HUES64 (cell line): ENCODE measurements at regions not wholly inside any gene's neighbourhood (a gene's known extent, or its start where the extent isn't known, plus 50 kb on each side); places are given as distances from the start of the nearest gene placed in this dataset.

Experiments
- H3K27ac ChIP-seq: 2 replicates; pipeline ENCODE4 v1.7.0; 2013; ENCODE audit warnings: low read depth, low read length, inconsistent platforms
- H3K27me3 ChIP-seq: 2 replicates; pipeline ENCODE4 v1.6.1; 2013; ENCODE audit warnings: mild to moderate bottlenecking, low read length; ENCODE audit not compliant: insufficient read depth
- H3K36me3 ChIP-seq: 2 replicates; pipeline ENCODE4 v1.6.1; 2013; ENCODE audit warnings: mild to moderate bottlenecking, low read length; ENCODE audit not compliant: insufficient read depth
- H3K4me1 ChIP-seq: 2 replicates; pipeline ENCODE4 v1.6.1; 2013; ENCODE audit warnings: mild to moderate bottlenecking, low read length, moderate library complexity; ENCODE audit not compliant: insufficient read depth
- H3K4me3 ChIP-seq: 2 replicates; pipeline ENCODE4 v1.5.1; 2013; ENCODE audit warnings: mild to moderate bottlenecking, low read length, moderate library complexity
- H3K9ac ChIP-seq: 2 replicates; pipeline ENCODE4 v1.6.1; 2013; ENCODE audit warnings: mild to moderate bottlenecking, low read depth, low read length
- H3K9me3 ChIP-seq: 2 replicates; pipeline ENCODE4 v1.6.1; 2013; ENCODE audit warnings: low read depth, low read length; ENCODE audit not compliant: insufficient read depth
- WGBS: fragments of 150-250, 120-280 bp; methylation state at CpG from one replicate; pipeline ENCODE4 v1.1.7; 2013; ENCODE audit warnings: missing lambda C conversion rate; 5-methylcytosine and 5-hydroxymethylcytosine counted together

DNA sequence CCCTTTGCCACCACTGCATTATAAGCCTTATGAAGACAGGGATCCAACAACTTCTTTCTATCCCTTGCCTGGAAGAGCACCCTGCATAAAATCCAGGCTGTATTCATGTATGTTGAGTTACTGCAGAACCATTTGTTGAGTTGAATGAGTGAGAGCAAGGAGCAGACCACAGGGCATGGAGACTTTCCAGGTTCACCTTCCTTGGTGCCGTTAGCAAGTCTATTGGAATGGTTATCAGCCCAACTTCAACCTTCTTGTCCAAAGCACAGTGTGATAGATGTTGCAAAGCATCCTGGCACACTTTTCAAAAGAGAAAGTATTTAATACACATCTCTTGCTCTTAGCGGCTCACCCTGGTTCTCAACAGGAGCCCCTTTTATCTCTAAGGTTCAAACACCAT lies 100.9 kb upstream of the CLDN10 start:
- H3K36me3 ChIP-seq = no peaks in the 10 kb centered on the region
- H3K9me3 ChIP-seq = no peaks in the 10 kb centered on the region
- H3K27ac ChIP-seq = no peak overlapping the region
- no peaks in the 10 kb centered on the region; the same call in 1 of the 2 replicates for H3K4me1 ChIP-seq
- no peak overlapping the region for H3K9ac ChIP-seq
- H3K4me3 ChIP-seq = no peak overlapping the region
- no peaks in the 10 kb centered on the region for H3K27me3 ChIP-seq
- WGBS = 98% methylated on average over 2 of the region's 2 CpGs

DNA sequence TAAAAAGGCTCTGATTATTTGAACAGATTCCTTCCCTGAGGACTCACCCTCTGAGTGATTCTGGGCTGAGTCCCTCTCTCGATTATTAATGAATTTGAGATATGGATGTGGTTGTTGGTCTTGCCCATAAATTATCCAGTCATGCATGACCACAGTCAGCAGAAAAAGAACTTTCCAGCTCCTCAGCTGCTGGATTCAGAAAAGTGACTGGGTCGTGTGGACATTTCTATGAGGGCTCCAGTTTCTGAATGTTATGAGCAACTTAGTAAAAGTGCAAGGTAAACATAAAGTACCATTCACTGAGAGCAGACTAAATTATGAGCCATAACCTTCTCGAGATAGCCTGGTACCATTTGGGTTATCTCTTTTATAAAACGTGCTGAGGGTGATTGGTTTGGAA lies 100.1 kb upstream of the CLDN10 start:
- Histone ChIP-seq H3K27me3 (no peaks in the 10 kb centered on the region), H3K27ac (no peak overlapping the region), H3K4me1 (no peaks in the 10 kb centered on the region; the same call in none of the 2 replicates), H3K9ac (no peak overlapping the region), H3K4me3 (no peak overlapping the region), H3K36me3 (no peaks in the 10 kb centered on the region), H3K9me3 (no peaks in the 10 kb centered on the region)
- 98% methylated on average over 3 of the region's 4 CpGs for WGBS

DNA sequence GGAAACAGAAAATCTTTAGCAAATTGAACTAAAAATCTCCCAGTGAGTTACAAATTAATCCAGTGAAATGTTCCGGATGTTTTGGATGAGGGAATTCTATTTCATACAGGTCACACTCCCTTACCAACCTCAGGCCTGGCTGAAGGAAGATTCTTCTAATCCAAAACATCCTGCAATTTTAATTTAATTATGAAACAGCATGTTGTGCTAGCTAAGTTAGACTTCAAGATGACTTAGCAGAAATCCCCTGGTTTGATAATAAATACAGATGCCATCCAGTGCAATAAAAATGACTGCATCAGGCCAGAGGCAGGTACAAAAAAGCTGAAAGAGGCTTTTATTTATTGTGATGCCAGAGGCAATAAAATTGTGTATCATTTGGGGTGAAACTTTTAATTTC lies 96.7 kb upstream of the CLDN10 start:
- peaks cover 9% of the 10 kb centered on the region; the same call in 1 of the 2 replicates for H3K9me3 ChIP-seq
- no peaks in the 10 kb centered on the region for H3K36me3 ChIP-seq
- no peak overlapping the region for H3K9ac ChIP-seq
- H3K4me3 ChIP-seq = no peak overlapping the region
- H3K4me1 ChIP-seq = no peaks in the 10 kb centered on the region; the same call in 1 of the 2 replicates
- H3K27me3 ChIP-seq = no peaks in the 10 kb centered on the region
- no peak overlapping the region for H3K27ac ChIP-seq
- no CpG with 5 or more reads among the region's 1 CpG for WGBS

DNA sequence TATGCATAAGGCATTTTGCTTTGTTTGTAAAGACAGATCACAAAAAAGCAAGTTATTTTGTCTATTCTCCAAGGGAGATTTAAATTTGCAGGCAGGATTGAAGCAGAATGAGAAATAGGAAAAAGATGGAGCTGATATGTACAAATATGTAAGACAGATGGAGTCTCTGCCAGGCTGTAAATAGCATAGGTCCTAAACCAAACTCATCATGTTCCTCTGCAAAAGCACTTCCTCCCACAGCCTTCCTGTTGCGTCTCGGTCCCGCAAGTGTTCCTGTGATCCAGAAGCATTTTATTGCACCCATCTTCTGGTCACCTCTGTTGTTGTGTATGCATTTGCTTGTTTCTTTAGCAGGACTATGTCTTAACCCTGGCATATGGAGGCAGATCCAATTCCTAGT lies 95.7 kb upstream of the CLDN10 start:
- H3K4me3 ChIP-seq = no peak overlapping the region
- 88% methylated on average over 3 of the region's 3 CpGs for WGBS
- no peak overlapping the region for H3K27ac ChIP-seq
- no peaks in the 10 kb centered on the region for H3K27me3 ChIP-seq
- H3K4me1 ChIP-seq = no peaks in the 10 kb centered on the region; the same call in 1 of the 2 replicates
- no peak overlapping the region for H3K9ac ChIP-seq
- H3K36me3 ChIP-seq = no peaks in the 10 kb centered on the region
- peaks cover 9% of the 10 kb centered on the region; the same call in 1 of the 2 replicates for H3K9me3 ChIP-seq

DNA sequence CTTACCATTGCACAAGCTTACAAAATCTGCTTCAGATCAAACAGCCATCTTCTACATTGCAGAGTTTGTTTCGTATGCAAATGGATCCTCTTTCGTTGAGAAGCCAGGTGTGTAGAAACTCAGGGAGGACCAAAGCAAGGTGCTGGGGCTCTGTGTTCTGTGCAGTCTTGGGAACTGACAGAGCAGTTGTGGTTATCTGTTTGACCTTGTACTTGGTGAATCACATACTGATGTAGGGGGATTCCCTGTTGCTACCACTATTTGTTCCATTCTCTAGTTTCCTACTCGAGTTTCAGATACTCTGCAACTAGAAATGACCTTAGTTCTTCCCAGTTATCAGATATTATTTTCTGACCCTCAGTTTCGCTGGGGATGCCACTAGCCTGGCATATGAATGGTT lies 95.2 kb upstream of the CLDN10 start:
- no peak overlapping the region for H3K27ac ChIP-seq
- H3K36me3 ChIP-seq = no peaks in the 10 kb centered on the region
- peaks cover 9% of the 10 kb centered on the region; the same call in 1 of the 2 replicates for H3K9me3 ChIP-seq
- no peak overlapping the region for H3K4me3 ChIP-seq
- no peaks in the 10 kb centered on the region for H3K27me3 ChIP-seq
- 75% methylated on average over 4 of the region's 4 CpGs for WGBS
- no peak overlapping the region for H3K9ac ChIP-seq
- no peaks in the 10 kb centered on the region; the same call in 1 of the 2 replicates for H3K4me1 ChIP-seq

DNA sequence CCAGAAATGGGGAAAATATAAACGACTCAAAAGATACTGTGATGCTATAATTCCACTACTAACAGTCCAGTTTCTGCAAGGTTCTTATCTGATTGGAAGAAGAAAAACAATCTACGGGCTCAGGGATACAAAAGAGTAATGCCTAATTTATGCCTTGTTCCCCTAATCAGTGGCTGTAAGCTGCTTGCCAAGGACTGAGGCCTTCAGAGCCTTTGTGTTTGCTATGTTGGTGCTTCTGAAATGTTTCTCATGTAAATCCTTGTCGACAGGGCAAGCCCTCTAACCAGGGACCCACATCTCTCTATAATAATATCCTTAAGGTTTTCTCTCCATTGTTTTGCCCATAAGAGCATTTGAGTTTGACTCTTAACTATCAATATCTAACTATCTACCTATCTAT lies 89.7 kb upstream of the CLDN10 start:
- whole genome bisulfite sequencing = 54% methylated on average over 3 of the region's 3 CpGs

DNA sequence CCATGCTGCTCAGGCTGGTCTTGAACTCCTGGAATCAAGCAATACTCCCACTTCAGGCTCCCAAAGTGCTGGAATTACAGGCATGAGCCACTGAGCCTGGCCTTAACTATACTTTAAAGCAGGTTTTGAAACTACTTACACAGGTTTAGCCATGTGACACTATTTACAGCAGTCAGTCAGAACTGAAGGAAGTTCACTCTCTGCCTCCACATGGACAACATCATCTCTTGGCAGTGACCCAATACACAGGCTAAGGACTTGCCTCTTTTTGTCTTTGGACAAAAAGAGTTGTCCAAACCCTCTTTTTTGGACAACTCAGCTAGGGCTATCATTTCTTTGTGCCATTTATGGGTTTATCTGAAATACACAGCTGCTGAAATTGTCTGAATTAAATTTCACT lies 89.0 kb upstream of the CLDN10 start:
- 0 out of 2 replicates have a peak, but pooled peaks cover 3% of the 10 kb centered on the region for H3K4me1 ChIP-seq
- H3K27ac ChIP-seq = no peak overlapping the region

More for the DNA sequence above, 89.7 kb upstream of the CLDN10 start:
- H3K9ac ChIP-seq = no peak overlapping the region
- H3K36me3 ChIP-seq = no peaks in the 10 kb centered on the region
- H3K27me3 ChIP-seq = no peaks in the 10 kb centered on the region
- peaks cover 9% of the 10 kb centered on the region; the same call in 1 of the 2 replicates for H3K9me3 ChIP-seq
- H3K27ac ChIP-seq = no peak overlapping the region
- 0 out of 2 replicates have a peak, but pooled peaks cover 3% of the 10 kb centered on the region for H3K4me1 ChIP-seq
- no peak overlapping the region for H3K4me3 ChIP-seq

DNA sequence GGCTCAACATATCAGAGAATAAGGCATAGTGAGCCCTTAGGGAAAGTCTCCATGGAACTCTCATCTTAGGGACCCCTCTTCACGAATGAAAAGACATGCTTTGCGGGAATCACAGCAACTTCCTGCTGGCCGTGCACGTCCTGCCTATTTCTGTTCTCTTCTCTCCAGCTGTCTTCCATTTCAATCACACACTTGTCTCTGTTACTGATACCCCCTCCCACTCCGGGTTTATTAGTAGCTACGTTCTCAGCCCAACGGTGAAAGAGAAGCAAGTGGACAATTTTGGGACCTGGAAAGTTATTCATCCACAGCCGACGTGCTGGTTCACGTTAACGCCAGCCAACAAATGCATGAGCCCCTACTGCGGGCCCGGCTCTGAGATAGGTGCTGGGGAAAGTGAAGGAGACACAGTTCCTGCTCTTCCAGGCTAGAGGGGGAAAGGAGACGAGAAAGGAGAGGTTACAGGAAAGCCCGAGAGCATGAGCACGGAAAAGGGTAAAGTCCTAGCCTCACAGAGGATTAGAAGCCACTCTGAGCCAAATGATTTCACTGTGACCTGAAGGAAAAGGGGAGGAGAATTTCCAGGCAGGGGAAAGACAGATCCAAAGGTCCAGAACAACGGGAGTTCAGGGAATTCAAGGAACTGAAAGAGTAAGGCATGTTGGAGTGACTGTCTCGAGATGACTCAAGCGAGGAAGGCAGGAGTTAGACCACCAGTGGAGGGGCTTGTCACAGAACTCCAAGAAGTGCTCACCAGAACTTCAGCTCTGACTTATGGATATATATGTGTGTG lies 81.8 kb upstream of the CLDN10 start:
- H3K4me3 ChIP-seq = no peak overlapping the region
- 88% methylated on average over 19 of the region's 19 CpGs for WGBS
- no peak overlapping the region for H3K9ac ChIP-seq

More for the DNA sequence above, 89.0 kb upstream of the CLDN10 start:
- Histone ChIP-seq H3K27me3 (no peaks in the 10 kb centered on the region), H3K9ac (no peak overlapping the region), H3K9me3 (peaks cover 9% of the 10 kb centered on the region; the same call in 1 of the 2 replicates), H3K36me3 (no peaks in the 10 kb centered on the region), H3K4me3 (no peak overlapping the region)

DNA sequence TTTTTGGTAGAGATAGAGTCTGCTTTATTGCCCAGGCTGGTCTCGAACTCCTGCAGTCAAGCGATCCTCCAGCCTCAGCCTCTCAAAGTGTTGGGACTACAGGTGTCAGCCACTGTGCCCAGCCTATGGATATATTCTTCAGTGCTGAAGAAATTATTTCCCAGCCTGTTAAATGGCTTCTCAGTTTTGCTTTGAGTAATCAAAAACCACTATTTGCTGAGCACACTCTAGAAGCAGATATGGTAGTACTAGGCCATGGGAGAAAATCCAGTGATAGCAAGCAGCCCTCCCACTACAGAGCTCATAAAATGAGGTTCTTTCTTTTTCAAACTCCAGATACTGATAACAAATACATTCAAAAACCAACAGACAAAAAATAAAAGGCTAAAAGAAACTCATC lies 80.6 kb upstream of the CLDN10 start:
- H3K4me1 ChIP-seq = no peaks in the 10 kb centered on the region
- no peaks in the 10 kb centered on the region for H3K27me3 ChIP-seq
- H3K4me3 ChIP-seq = no peak overlapping the region
- WGBS = 96% methylated on average over 2 of the region's 2 CpGs
- H3K9me3 ChIP-seq = no peaks in the 10 kb centered on the region
- no peak overlapping the region for H3K9ac ChIP-seq
- H3K36me3 ChIP-seq = no peaks in the 10 kb centered on the region
- no peak overlapping the region for H3K27ac ChIP-seq

More for the DNA sequence above, 81.8 kb upstream of the CLDN10 start:
- Histone ChIP-seq H3K4me1 (no peaks in the 10 kb centered on the region), H3K27me3 (no peaks in the 10 kb centered on the region), H3K36me3 (no peaks in the 10 kb centered on the region), H3K27ac (no peak overlapping the region), H3K9me3 (no peaks in the 10 kb centered on the region)

DNA sequence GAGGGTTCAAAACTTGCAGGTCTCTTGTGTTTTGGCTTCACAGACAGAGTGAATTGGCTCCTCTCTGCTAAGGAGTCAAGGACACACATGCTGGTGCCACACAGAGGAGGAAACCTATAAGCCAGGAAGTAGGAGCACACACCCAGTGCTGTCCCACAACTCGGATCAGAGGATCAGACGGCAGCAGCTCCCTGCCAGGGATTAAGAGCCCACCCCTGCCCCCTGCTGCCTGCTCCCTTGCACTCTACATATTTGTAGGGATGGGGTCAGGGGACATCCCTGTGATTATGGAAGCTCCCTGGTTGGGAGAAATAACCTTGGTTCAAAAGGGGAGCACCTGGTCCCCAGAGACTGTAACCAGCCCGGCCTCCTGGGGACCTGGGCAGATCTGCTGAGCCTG lies 77.5 kb upstream of the CLDN10 start:
- WGBS = 61% methylated on average over 3 of the region's 3 CpGs

DNA sequence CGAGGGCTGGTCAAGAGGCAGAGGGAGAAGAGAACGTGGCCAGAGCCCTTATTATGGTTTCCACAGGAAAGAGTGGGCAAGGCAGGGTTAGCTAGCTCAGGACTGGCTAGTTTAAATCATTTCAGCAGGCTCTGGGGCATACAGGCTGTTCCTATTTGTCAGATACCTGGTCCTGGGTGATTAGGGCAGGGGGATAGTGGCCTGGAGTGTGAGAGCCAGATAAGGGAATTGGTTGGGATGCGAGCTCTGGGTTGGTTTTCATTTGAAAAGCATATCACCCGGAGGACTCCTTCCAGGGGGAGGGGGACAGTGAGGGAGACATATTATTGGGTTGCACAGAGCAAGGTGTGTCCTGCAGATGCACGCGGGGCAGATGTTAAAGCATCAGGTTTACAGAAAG lies 75.3 kb upstream of the CLDN10 start:
- 91% methylated on average over 6 of the region's 6 CpGs for WGBS
- Histone ChIP-seq H3K4me1 (no peaks in the 10 kb centered on the region), H3K27ac (no peak overlapping the region), H3K9me3 (no peaks in the 10 kb centered on the region), H3K4me3 (no peak overlapping the region), H3K27me3 (no peaks in the 10 kb centered on the region), H3K36me3 (no peaks in the 10 kb centered on the region), H3K9ac (no peak overlapping the region)

More for the DNA sequence above, 77.5 kb upstream of the CLDN10 start:
- no peak overlapping the region for H3K9ac ChIP-seq
- H3K27ac ChIP-seq = no peak overlapping the region
- H3K4me3 ChIP-seq = no peak overlapping the region
- H3K36me3 ChIP-seq = no peaks in the 10 kb centered on the region
- no peaks in the 10 kb centered on the region for H3K4me1 ChIP-seq
- no peaks in the 10 kb centered on the region for H3K9me3 ChIP-seq
- no peaks in the 10 kb centered on the region for H3K27me3 ChIP-seq
